GM18519 (cell line): ENCODE measurements at regions not wholly inside any gene's neighbourhood (a gene's known extent, or its start where the extent isn't known, plus 50 kb on each side); places are given as distances from the start of the nearest gene placed in this dataset.

Source experiments
- ATAC-seq: cut with Tn5 transposase; IDR thresholded peaks from one replicate; pipeline ENCODE4 v1.9.1; 2021; ENCODE audit warnings: mild to moderate bottlenecking, moderate library complexity; ENCODE audit not compliant: unreplicated experiment, low FRiP score

GRCh38 chr2:120826716-120827410 is 91.2 kb downstream of the GLI2 start:
- ATAC-seq = no peak

GRCh38 chr2:120828066-120828465 is 92.4 kb downstream of the GLI2 start:
- no peak for ATAC-seq

- ATAC-seq = no peak
These were observed 93.4 kb downstream of the GLI2 start for GRCh38 chr2:120828829-120829632.

- no peak for ATAC-seq
These were observed 94.0 kb downstream of the GLI2 start for GRCh38 chr2:120829633-120830025.

GRCh38 chr2:120830096-120830830 is 94.6 kb downstream of the GLI2 start:
- ATAC-seq = no peak

GRCh38 chr2:120831086-120831485 is 95.4 kb downstream of the GLI2 start:
- no peak for ATAC-seq

- no peak for ATAC-seq
These were observed 96.2 kb downstream of the GLI2 start for GRCh38 chr2:120831891-120832290.

- no peak for ATAC-seq
These were observed 96.8 kb downstream of the GLI2 start for GRCh38 chr2:120832296-120833070.

- no peak for ATAC-seq
These were observed 97.5 kb downstream of the GLI2 start for GRCh38 chr2:120833127-120833675.

GRCh38 chr2:120834206-120834605 is 98.5 kb downstream of the GLI2 start:
- ATAC-seq = no peak

- no peak for ATAC-seq
These were observed 100.6 kb downstream of the GLI2 start for GRCh38 chr2:120836281-120836680.

- ATAC-seq = no peak
These were observed 105.3 kb downstream of the GLI2 start for GRCh38 chr2:120840795-120841487.

GRCh38 chr2:120842456-120843439 is 107.1 kb downstream of the GLI2 start:
- ATAC-seq = no peak

- ATAC-seq = no peak
These were observed 108.5 kb downstream of the GLI2 start for GRCh38 chr2:120844070-120844738.

- no peak for ATAC-seq
These were observed 109.6 kb downstream of the GLI2 start for GRCh38 chr2:120845277-120845676.

- ATAC-seq = no peak
These were observed 110.9 kb downstream of the GLI2 start for GRCh38 chr2:120846406-120847095.

- ATAC-seq = no peak
These were observed 112.1 kb downstream of the GLI2 start for GRCh38 chr2:120847700-120848321.
